ENCODE measurements at regions not wholly inside any gene's neighbourhood (a gene's known extent, or its start where the extent isn't known, plus 50 kb on each side); places are given as distances from the start of the nearest gene placed in this dataset.

GRCh38 chr5:2902742-2903297 is 151.3 kb upstream of the IRX2 start:
- DNase-seq = no peak

GRCh38 chr5:2902186-2902585 is 150.7 kb upstream of the IRX2 start:
- no peak for DNase-seq

- DNase-seq = no peak
Observed at GRCh38 chr5:2901511-2901910, 150.0 kb upstream of the IRX2 start.

GRCh38 chr5:2901096-2901495 is 149.6 kb upstream of the IRX2 start:
- no peak for DNase-seq

- no peak for DNase-seq
Observed at GRCh38 chr5:2900360-2900759, 148.9 kb upstream of the IRX2 start.

GRCh38 chr5:2899311-2899710 is 147.8 kb upstream of the IRX2 start:
- DNase-seq = no peak

GRCh38 chr5:2898661-2899060 is 147.2 kb upstream of the IRX2 start:
- no peak for DNase-seq

GRCh38 chr5:2897276-2897961 is 145.9 kb upstream of the IRX2 start:
- DNase-seq = no peak

GRCh38 chr5:2896371-2897275 is 145.1 kb upstream of the IRX2 start:
- DNase-seq = no peak

- no peak for DNase-seq
Observed at GRCh38 chr5:2895876-2896275, 144.4 kb upstream of the IRX2 start.

GRCh38 chr5:2895196-2895595 is 143.7 kb upstream of the IRX2 start:
- DNase-seq = no peak

- no peak for DNase-seq
Observed at GRCh38 chr5:2894736-2895135, 143.3 kb upstream of the IRX2 start.

GRCh38 chr5:2894316-2894715 is 142.8 kb upstream of the IRX2 start:
- DNase-seq = no peak

GRCh38 chr5:2892466-2893000 is 141.1 kb upstream of the IRX2 start:
- no peak for DNase-seq

- no peak for DNase-seq
Observed at GRCh38 chr5:2891781-2892180, 140.3 kb upstream of the IRX2 start.

GRCh38 chr5:2890011-2890410 is 138.5 kb upstream of the IRX2 start:
- no peak for DNase-seq

GRCh38 chr5:2888520-2889060 is 137.1 kb upstream of the IRX2 start:
- DNase-seq = no peak

GRCh38 chr5:2887481-2888348 is 136.2 kb upstream of the IRX2 start:
- DNase-seq = no peak

GRCh38 chr5:2886531-2886930 is 135.1 kb upstream of the IRX2 start:
- no peak for DNase-seq

- DNase-seq = no peak
Observed at GRCh38 chr5:2883771-2884170, 132.3 kb upstream of the IRX2 start.

GRCh38 chr5:2879701-2880100 is 128.2 kb upstream of the IRX2 start:
- DNase-seq = no peak

- DNase-seq = no peak
Observed at GRCh38 chr5:2877522-2877921, 126.0 kb upstream of the IRX2 start.

Measured in NCI-H69 (cell line).